SK-N-SH treated with all-trans-retinoic acid at 6 μM for 48 hours (cell line): ENCODE measurements at regions not wholly inside any gene's neighbourhood (a gene's known extent, or its start where the extent isn't known, plus 50 kb on each side); places are given as distances from the start of the nearest gene placed in this dataset.

ENCODE experiments used
- ATAC-seq: fragments of 200-7000 bp; cut with Tn5 transposase; 3 replicates; pipeline ENCODE4 v1.9.1; 2020; ENCODE audit warnings: mild to moderate bottlenecking, moderate library complexity
- ARNTL ChIP-seq: fragments of 450-650 bp; formaldehyde crosslinking; IDR thresholded peaks from 2 replicates; pipeline ENCODE4 v1.5.0; 2020; ENCODE audit warnings: low read depth, mild to moderate bottlenecking, moderate library complexity, borderline replicate concordance
- CSDC2 ChIP-seq: fragments of 250-450 bp; sonication (Bioruptor Pico); IDR thresholded peaks from 2 replicates; pipeline ENCODE4 v1.5.0; 2020; ENCODE audit warnings: mild to moderate bottlenecking, moderate library complexity
- ESRRG ChIP-seq: fragments of 250-450 bp; sonication (Bioruptor Pico); IDR thresholded peaks from 2 replicates; pipeline ENCODE4 v1.6.1; 2021; ENCODE audit warnings: mild to moderate bottlenecking
- GLIS3 ChIP-seq: fragments of 250-450 bp; sonication (Bioruptor Pico); IDR thresholded peaks from 2 replicates; pipeline ENCODE4 v1.5.0; 2020; ENCODE audit warnings: mild to moderate bottlenecking, moderate library complexity
- ISL1 ChIP-seq: fragments of 250-450 bp; sonication (Bioruptor Pico); IDR thresholded peaks from 2 replicates; pipeline ENCODE4 v2.1.2; 2022; ENCODE audit warnings: mild to moderate bottlenecking, moderate library complexity
- OSR1 ChIP-seq: fragments of 250-450 bp; sonication (Bioruptor Pico); IDR thresholded peaks from 2 replicates; pipeline ENCODE4 v1.8.0; 2022; ENCODE audit warnings: moderate library complexity, mild to moderate bottlenecking, inconsistent platforms
- RARB ChIP-seq: fragments of 250-450 bp; sonication (Bioruptor Pico); IDR thresholded peaks from 2 replicates; pipeline ENCODE4 v1.8.0; 2021; ENCODE audit warnings: mild to moderate bottlenecking, moderate library complexity
- SNAI2 ChIP-seq: fragments of 250-450 bp; sonication (Bioruptor Pico); IDR thresholded peaks from 2 replicates; pipeline ENCODE4 v1.5.0; 2020; ENCODE audit warnings: mild to moderate bottlenecking, moderate library complexity
- TCF4 ChIP-seq: fragments of 250-450 bp; sonication (Bioruptor Pico); IDR thresholded peaks from 2 replicates; pipeline ENCODE4 v1.8.0; 2021; ENCODE audit warnings: mild to moderate bottlenecking, moderate library complexity, borderline replicate concordance
- TOX ChIP-seq: fragments of 250-450 bp; sonication (Bioruptor Pico); IDR thresholded peaks from 2 replicates; pipeline ENCODE4 v1.8.0; 2021; ENCODE audit warnings: mild to moderate bottlenecking, moderate library complexity, borderline replicate concordance
- ZC3H10 ChIP-seq: fragments of 250-450 bp; sonication (Bioruptor Pico); IDR thresholded peaks from 2 replicates; pipeline ENCODE4 v1.5.1; 2021; ENCODE audit warnings: mild to moderate bottlenecking, moderate library complexity
- ZFP3 ChIP-seq: fragments of 250-450 bp; sonication (Bioruptor Pico); IDR thresholded peaks from 2 replicates; pipeline ENCODE4 v1.5.0; 2020; ENCODE audit warnings: mild to moderate bottlenecking, moderate library complexity
- ZFP30 ChIP-seq: fragments of 450-650 bp; formaldehyde crosslinking; IDR thresholded peaks from 2 replicates; pipeline ENCODE4 v1.5.0; 2022; ENCODE audit warnings: mild to moderate bottlenecking, moderate library complexity
- ZNF565 ChIP-seq: fragments of 450-650 bp; formaldehyde crosslinking; conservative IDR thresholded peaks from 2 replicates; pipeline ENCODE4 v1.5.0; 2020; ENCODE audit warnings: low read depth, mild to moderate bottlenecking, moderate library complexity
- ZNF70 ChIP-seq: fragments of 450-650 bp; formaldehyde crosslinking; IDR thresholded peaks from 2 replicates; pipeline ENCODE4 v1.5.0; 2020; ENCODE audit warnings: mild to moderate bottlenecking, moderate library complexity
- ZNF8 ChIP-seq: fragments of 450-650 bp; formaldehyde crosslinking; IDR thresholded peaks from 2 replicates; pipeline ENCODE4 v1.5.0; 2020; ENCODE audit warnings: mild to moderate bottlenecking, moderate library complexity
- TF ChIP-seq, protein P1 (sequence below): fragments of 250-450 bp; sonication (Bioruptor Pico); IDR thresholded peaks from 2 replicates; pipeline ENCODE4 v1.5.0; 2020; ENCODE audit warnings: mild to moderate bottlenecking, moderate library complexity
- TF ChIP-seq, protein P2 (sequence below): fragments of 250-450 bp; sonication (Bioruptor Pico); IDR thresholded peaks from 2 replicates; pipeline ENCODE4 v1.5.1; 2021; ENCODE audit warnings: mild to moderate bottlenecking, moderate library complexity
- TF ChIP-seq, protein P3 (sequence below): fragments of 250-450 bp; sonication (Bioruptor Pico); IDR thresholded peaks from 2 replicates; pipeline ENCODE4 v1.8.0; 2021; ENCODE audit warnings: low read depth, mild to moderate bottlenecking, moderate library complexity, borderline replicate concordance
- TF ChIP-seq, protein P4 (sequence below): fragments of 250-450 bp; sonication (Bioruptor Pico); IDR thresholded peaks from 2 replicates; pipeline ENCODE4 v1.8.0; 2020; ENCODE audit warnings: mild to moderate bottlenecking, moderate library complexity, borderline replicate concordance
- TF ChIP-seq, protein P5 (sequence below): fragments of 250-450 bp; sonication (Bioruptor Pico); IDR thresholded peaks from 2 replicates; pipeline ENCODE4 v1.5.1; 2020; ENCODE audit warnings: low read depth, mild to moderate bottlenecking, moderate library complexity

DNA sequence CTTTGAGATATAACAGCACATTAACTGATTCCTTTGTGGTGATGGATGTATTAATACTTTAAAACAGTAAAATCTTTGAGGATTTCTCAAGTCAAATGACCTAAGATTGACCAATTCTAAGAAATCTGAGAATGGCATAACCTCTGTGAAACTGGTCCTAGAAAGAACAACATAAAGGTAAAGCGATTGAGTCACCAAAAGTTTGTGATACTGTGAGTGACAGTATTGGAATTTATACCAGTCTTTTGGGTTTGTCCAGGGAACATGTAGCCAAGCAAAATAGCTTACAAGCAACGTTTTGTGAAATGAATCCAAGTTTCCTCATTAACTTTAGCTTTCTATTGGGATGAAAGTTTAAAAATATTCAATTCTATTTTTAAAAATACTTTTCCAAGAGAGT lies 157.4 kb upstream of the TMEM196 start:
- no peak for ATAC-seq
- no peak for TF ChIP-seq ESRRG (CRISPR knock-in tag)
- no peak for TF ChIP-seq ZFP30 (CRISPR knock-in tag)
- TF ChIP-seq ZC3H10 (CRISPR knock-in tag), result no peak
- no peak for TF ChIP-seq ARNTL (CRISPR knock-in tag)
- no peak for TF ChIP-seq ZNF70 (CRISPR knock-in tag)
- TF ChIP-seq, protein P1, sequence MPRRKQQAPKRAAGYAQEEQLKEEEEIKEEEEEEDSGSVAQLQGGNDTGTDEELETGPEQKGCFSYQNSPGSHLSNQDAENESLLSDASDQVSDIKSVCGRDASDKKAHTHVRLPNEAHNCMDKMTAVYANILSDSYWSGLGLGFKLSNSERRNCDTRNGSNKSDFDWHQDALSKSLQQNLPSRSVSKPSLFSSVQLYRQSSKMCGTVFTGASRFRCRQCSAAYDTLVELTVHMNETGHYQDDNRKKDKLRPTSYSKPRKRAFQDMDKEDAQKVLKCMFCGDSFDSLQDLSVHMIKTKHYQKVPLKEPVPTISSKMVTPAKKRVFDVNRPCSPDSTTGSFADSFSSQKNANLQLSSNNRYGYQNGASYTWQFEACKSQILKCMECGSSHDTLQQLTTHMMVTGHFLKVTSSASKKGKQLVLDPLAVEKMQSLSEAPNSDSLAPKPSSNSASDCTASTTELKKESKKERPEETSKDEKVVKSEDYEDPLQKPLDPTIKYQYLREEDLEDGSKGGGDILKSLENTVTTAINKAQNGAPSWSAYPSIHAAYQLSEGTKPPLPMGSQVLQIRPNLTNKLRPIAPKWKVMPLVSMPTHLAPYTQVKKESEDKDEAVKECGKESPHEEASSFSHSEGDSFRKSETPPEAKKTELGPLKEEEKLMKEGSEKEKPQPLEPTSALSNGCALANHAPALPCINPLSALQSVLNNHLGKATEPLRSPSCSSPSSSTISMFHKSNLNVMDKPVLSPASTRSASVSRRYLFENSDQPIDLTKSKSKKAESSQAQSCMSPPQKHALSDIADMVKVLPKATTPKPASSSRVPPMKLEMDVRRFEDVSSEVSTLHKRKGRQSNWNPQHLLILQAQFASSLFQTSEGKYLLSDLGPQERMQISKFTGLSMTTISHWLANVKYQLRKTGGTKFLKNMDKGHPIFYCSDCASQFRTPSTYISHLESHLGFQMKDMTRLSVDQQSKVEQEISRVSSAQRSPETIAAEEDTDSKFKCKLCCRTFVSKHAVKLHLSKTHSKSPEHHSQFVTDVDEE (CRISPR knock-in tag), result no peak
- no peak for TF ChIP-seq GLIS3 (CRISPR knock-in tag)
- TF ChIP-seq, protein P2, sequence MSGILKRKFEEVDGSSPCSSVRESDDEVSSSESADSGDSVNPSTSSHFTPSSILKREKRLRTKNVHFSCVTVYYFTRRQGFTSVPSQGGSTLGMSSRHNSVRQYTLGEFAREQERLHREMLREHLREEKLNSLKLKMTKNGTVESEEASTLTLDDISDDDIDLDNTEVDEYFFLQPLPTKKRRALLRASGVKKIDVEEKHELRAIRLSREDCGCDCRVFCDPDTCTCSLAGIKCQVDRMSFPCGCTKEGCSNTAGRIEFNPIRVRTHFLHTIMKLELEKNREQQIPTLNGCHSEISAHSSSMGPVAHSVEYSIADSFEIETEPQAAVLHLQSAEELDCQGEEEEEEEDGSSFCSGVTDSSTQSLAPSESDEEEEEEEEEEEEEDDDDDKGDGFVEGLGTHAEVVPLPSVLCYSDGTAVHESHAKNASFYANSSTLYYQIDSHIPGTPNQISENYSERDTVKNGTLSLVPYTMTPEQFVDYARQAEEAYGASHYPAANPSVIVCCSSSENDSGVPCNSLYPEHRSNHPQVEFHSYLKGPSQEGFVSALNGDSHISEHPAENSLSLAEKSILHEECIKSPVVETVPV (CRISPR knock-in tag), result no peak
- no peak for TF ChIP-seq TCF4
- TF ChIP-seq SNAI2 (CRISPR knock-in tag), result no peak
- TF ChIP-seq CSDC2, result no peak

DNA sequence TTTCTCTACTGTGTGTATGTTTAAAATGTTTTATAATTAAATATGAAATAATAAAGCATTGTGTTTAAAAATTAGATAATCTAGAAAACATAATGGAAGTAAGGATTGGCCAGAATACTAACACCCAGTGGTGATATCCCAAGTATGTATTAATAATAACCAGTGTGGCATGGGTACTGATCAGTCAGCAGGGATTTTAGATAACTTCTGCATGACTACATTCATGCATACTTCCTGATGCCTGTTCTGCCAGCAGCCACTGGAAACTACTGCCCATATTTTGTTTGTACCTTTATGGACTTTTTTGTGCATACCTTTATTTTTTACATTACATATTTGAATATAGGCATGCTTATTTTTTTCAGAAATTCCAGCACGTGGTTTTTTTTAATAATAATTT lies 156.6 kb upstream of the TMEM196 start:
- TF ChIP-seq GLIS3 (CRISPR knock-in tag) (no peak), ZNF8 (CRISPR knock-in tag) (no peak), RARB (CRISPR knock-in tag) (no peak), CSDC2 (no peak), ZC3H10 (CRISPR knock-in tag) (no peak), ZNF70 (CRISPR knock-in tag) (no peak), ESRRG (CRISPR knock-in tag) (no peak), ZFP3 (CRISPR knock-in tag) (no peak), ZNF565 (no peak)
- TF ChIP-seq, protein P2 (CRISPR knock-in tag), result no peak
- TF ChIP-seq, protein P3, sequence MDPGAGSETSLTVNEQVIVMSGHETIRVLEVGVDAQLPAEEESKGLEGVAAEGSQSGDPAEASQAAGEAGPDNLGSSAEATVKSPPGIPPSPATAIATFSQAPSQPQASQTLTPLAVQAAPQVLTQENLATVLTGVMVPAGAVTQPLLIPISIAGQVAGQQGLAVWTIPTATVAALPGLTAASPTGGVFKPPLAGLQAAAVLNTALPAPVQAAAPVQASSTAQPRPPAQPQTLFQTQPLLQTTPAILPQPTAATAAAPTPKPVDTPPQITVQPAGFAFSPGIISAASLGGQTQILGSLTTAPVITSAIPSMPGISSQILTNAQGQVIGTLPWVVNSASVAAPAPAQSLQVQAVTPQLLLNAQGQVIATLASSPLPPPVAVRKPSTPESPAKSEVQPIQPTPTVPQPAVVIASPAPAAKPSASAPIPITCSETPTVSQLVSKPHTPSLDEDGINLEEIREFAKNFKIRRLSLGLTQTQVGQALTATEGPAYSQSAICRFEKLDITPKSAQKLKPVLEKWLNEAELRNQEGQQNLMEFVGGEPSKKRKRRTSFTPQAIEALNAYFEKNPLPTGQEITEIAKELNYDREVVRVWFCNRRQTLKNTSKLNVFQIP (CRISPR knock-in tag), result no peak
- TF ChIP-seq, protein P1 (CRISPR knock-in tag), result no peak
- TF ChIP-seq, all 23 proteins: peak for 0
- no peak for ATAC-seq

DNA sequence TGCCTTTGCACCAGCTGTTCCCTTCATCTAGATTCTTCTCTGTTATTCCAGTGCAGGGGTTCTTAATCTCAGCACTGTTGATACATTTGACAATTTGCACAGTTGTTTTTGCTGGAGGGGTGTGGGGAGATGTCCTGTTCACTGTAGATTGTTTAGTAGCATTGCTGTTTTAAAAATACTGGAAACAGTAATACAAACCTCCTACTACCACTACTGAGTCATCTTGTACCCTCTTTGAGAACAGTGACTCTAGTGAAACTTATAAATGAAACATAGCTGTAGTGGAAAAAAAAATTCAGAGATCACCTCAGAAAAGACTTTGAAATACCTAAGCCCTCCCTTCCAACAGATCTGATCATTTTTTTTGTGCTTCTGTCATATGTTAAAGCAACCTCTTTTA lies 154.8 kb upstream of the TMEM196 start:
- no peak for ATAC-seq

DNA sequence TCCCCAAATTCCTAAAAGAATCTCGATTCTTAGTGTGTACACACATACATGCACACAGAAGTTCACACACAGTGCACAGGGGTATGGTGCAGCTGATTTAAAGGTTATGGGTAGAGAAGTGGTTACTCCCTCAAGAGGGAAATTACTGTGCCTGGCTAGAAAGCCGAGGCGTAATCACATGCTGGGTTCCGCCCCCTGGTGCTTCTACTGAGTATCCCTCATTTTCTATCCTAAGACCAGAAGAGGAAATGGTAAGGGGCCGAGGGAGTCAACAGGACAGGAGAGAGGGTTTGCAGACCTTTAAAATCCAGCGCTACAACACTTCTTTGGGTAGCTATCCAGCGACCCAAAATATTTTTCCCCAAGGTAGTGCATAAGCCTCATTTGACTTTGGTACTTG lies 147.3 kb upstream of the TMEM196 start:
- ATAC-seq, result no peak
- TF ChIP-seq ARNTL (CRISPR knock-in tag), result no peak
- no peak for TF ChIP-seq ZFP30 (CRISPR knock-in tag)
- TF ChIP-seq, protein P4, sequence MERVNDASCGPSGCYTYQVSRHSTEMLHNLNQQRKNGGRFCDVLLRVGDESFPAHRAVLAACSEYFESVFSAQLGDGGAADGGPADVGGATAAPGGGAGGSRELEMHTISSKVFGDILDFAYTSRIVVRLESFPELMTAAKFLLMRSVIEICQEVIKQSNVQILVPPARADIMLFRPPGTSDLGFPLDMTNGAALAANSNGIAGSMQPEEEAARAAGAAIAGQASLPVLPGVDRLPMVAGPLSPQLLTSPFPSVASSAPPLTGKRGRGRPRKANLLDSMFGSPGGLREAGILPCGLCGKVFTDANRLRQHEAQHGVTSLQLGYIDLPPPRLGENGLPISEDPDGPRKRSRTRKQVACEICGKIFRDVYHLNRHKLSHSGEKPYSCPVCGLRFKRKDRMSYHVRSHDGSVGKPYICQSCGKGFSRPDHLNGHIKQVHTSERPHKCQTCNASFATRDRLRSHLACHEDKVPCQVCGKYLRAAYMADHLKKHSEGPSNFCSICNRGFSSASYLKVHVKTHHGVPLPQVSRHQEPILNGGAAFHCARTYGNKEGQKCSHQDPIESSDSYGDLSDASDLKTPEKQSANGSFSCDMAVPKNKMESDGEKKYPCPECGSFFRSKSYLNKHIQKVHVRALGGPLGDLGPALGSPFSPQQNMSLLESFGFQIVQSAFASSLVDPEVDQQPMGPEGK, result no peak
- no peak for TF ChIP-seq ESRRG (CRISPR knock-in tag)
- TF ChIP-seq TCF4, result no peak
- no peak for TF ChIP-seq ZC3H10 (CRISPR knock-in tag)
- TF ChIP-seq TOX (CRISPR knock-in tag), result no peak
- no peak for TF ChIP-seq RARB (CRISPR knock-in tag)
- no peak for TF ChIP-seq CSDC2
- TF ChIP-seq ISL1, result no peak
- no peak for TF ChIP-seq ZFP3 (CRISPR knock-in tag)
- TF ChIP-seq, protein P5, sequence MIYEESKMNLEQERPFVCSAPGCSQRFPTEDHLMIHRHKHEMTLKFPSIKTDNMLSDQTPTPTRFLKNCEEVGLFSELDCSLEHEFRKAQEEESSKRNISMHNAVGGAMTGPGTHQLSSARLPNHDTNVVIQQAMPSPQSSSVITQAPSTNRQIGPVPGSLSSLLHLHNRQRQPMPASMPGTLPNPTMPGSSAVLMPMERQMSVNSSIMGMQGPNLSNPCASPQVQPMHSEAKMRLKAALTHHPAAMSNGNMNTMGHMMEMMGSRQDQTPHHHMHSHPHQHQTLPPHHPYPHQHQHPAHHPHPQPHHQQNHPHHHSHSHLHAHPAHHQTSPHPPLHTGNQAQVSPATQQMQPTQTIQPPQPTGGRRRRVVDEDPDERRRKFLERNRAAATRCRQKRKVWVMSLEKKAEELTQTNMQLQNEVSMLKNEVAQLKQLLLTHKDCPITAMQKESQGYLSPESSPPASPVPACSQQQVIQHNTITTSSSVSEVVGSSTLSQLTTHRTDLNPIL (CRISPR knock-in tag), result no peak

More for the DNA sequence above, 154.8 kb upstream of the TMEM196 start:
- no peak for TF ChIP-seq OSR1 (CRISPR knock-in tag)
- TF ChIP-seq, all 23 proteins: peak for 0
